HCT116 (cell line): ENCODE measurements at regions not wholly inside any gene's neighbourhood (a gene's known extent, or its start where the extent isn't known, plus 50 kb on each side); places are given as distances from the start of the nearest gene placed in this dataset.

Source experiments
- ATAC-seq: fragments of 200-7000 bp; cut with Tn5 transposase; 2 replicates; pipeline ENCODE4 v1.9.1; 2020; ENCODE audit warnings: mild to moderate bottlenecking, moderate library complexity
- BruUV-seq: library from RNA; stranded (reverse); fragments of 400-500 nt; replicated peaks from 2 replicates; lab custom pipeline; 2021; lab: Mats Ljungman, UMichigan
- CTCF ChIA-PET: fragments of 300-600 bp; sonication (Branson Sonifier 250); formaldehyde crosslinking; loops from one replicate; lab custom pipeline; 2021; ENCODE audit warnings: antibody characterized with exemption; lab: Charles Lee
- POLR2A ChIA-PET: fragments of 300-600, 350-600 bp; sonication (Branson Sonifier 250); formaldehyde crosslinking; loops from one replicate; lab custom pipeline; 2021; ENCODE audit warnings: antibody characterized with exemption; lab: Charles Lee
- RAD21 ChIA-PET, 2 experiments: fragments of 300-600 bp; sonication (Branson Sonifier 250); formaldehyde crosslinking; loops; one replicate each; lab custom pipeline; 2023; ENCODE audit warnings: low total read pairs in 2 of 2; ENCODE audit not compliant: uncharacterized antibody in 2 of 2, unreplicated experiment in 2 of 2, low non-redundant PET in 1 of 2; lab: Charles Lee
- DNase-seq: peaks from one replicate; pipeline ENCODE4 v3.0.0-alpha.2; 2010; ENCODE audit warnings: low read depth, low spot score
- H2AFZ ChIP-seq: fragments of 200-600 bp; shearing (Covaris generic), sonication (generic); 2 replicates; pipeline ENCODE4 v1.6.1; 2017; ENCODE audit warnings: low read depth, mixed run types, mixed read lengths, antibody characterized with exemption, low read length; ENCODE audit not compliant: poor library complexity, severe bottlenecking
- H3K27ac ChIP-seq: 2 replicates; pipeline ENCODE4 v1.5.1; 2012; ENCODE audit warnings: low read depth, low read length
- H3K27me3 ChIP-seq: fragments of 200-600 bp; sonication (generic); 2 replicates; pipeline ENCODE4 v1.6.1; 2016; ENCODE audit warnings: mixed run types, low read length, mixed read lengths; ENCODE audit not compliant: insufficient read depth
- H3K36me3 ChIP-seq, 2 experiments: fragments of 200-500 bp in 1 of 2; fragments of 200-600 bp in 1 of 2; sonication (Bioruptor generic) in 1 of 2; sonication (generic) in 1 of 2; 2 replicates each; pipeline versions ENCODE4 v1.5.1 to v1.6.1; 2014 to 2016; ENCODE audit warnings: low read length in 2 of 2, inconsistent platforms in 1 of 2, mixed read lengths in 1 of 2, mixed run types in 1 of 2; ENCODE audit not compliant: insufficient read depth in 2 of 2, control insufficient read depth in 1 of 2
- H3K4me1 ChIP-seq, 2 experiments: fragments of 200-600 bp in 1 of 2; sonication (generic) in 1 of 2; 2 replicates each; pipeline versions ENCODE4 v1.5.1 to v1.6.1; 2012 to 2017; ENCODE audit warnings: low read length in 2 of 2, inconsistent platforms in 1 of 2, mild to moderate bottlenecking in 1 of 2, mixed read lengths in 1 of 2, mixed run types in 1 of 2, moderate library complexity in 1 of 2; ENCODE audit not compliant: insufficient read depth in 2 of 2, control insufficient read depth in 1 of 2
- H3K4me2 ChIP-seq: fragments of 200-600 bp; sonication (generic); 2 replicates; pipeline ENCODE4 v1.6.1; 2017; ENCODE audit warnings: mixed run types, low read length, mixed read lengths
- H3K4me3 ChIP-seq, 2 experiments: fragments of 200-600 bp in 1 of 2; sonication (generic) in 1 of 2; replicated peaks in 1 of 2; 2 replicates each; pipeline ENCODE4 v1.5.1; 2011 to 2016; ENCODE audit warnings: low read length in 2 of 2, control low read depth in 1 of 2, low read depth in 1 of 2, mild to moderate bottlenecking in 1 of 2, mixed read lengths in 1 of 2, mixed run types in 1 of 2
- H3K79me2 ChIP-seq: fragments of 200-600 bp; sonication (generic); 2 replicates; pipeline ENCODE4 v1.6.1; 2017; ENCODE audit warnings: mild to moderate bottlenecking, mixed run types, low read length, moderate library complexity, mixed read lengths; ENCODE audit not compliant: insufficient read depth
- H3K9ac ChIP-seq: fragments of 200-600 bp; sonication (generic); 2 replicates; pipeline ENCODE4 v1.6.1; 2016; ENCODE audit warnings: low read length, mixed read lengths
- H3K9me2 ChIP-seq: fragments of 200-600 bp; sonication (generic), shearing (Covaris generic); 2 replicates; pipeline ENCODE4 v1.6.1; 2017; ENCODE audit warnings: mixed run types, mild to moderate bottlenecking, moderate library complexity; ENCODE audit not compliant: insufficient read depth
- H3K9me3 ChIP-seq, 2 experiments: fragments of 200-500 bp in 1 of 2; fragments of 200-600 bp in 1 of 2; sonication (Bioruptor generic) in 1 of 2; sonication (generic) in 1 of 2; 2 replicates each; pipeline ENCODE4 v1.6.1; 2014 to 2017; ENCODE audit warnings: low read length in 2 of 2, mixed read lengths in 2 of 2, inconsistent platforms in 1 of 2, low read depth in 1 of 2, mild to moderate bottlenecking in 1 of 2, mixed run types in 1 of 2, moderate library complexity in 1 of 2; ENCODE audit not compliant: control insufficient read depth in 1 of 2, insufficient read depth in 1 of 2
- H4K20me1 ChIP-seq: fragments of 200-600 bp; sonication (generic), shearing (Covaris generic); 2 replicates; pipeline ENCODE4 v1.6.1; 2017; ENCODE audit warnings: mixed run types, mild to moderate bottlenecking, moderate library complexity; ENCODE audit not compliant: insufficient read depth
- EGR1 ChIP-seq: IDR thresholded peaks from 2 replicates; pipeline ENCODE4 v1.6.1; 2012; ENCODE audit warnings: low read depth
- EZH2 ChIP-seq: fragments of 200-600 bp; sonication (generic); IDR thresholded peaks from 2 replicates; pipeline ENCODE4 v1.6.1; 2017; ENCODE audit warnings: antibody characterized with exemption, mixed run types
- EZH2phosphoT487 ChIP-seq: fragments of 200-600 bp; IDR thresholded peaks from 2 replicates; pipeline ENCODE4 v1.6.1; 2018; ENCODE audit warnings: antibody characterized with exemption, borderline replicate concordance
- FOSL1 ChIP-seq: IDR thresholded peaks from 2 replicates; pipeline ENCODE4 v1.6.1; 2012; ENCODE audit warnings: low read depth
- JUND ChIP-seq: IDR thresholded peaks from 2 replicates; pipeline ENCODE4 v1.6.1; 2012
- SIN3A ChIP-seq: IDR thresholded peaks from 2 replicates; pipeline ENCODE4 v1.6.1; 2012; ENCODE audit warnings: low read depth
- SP1 ChIP-seq: IDR thresholded peaks from 2 replicates; pipeline ENCODE4 v1.6.1; 2012; ENCODE audit warnings: low read depth
- SRF ChIP-seq: IDR thresholded peaks from 2 replicates; pipeline ENCODE4 v1.6.1; 2012; ENCODE audit warnings: low read depth
- YY1 ChIP-seq: IDR thresholded peaks from 2 replicates; pipeline ENCODE4 v1.6.1; 2011; ENCODE audit warnings: low read length, low read depth, moderate library complexity, mild to moderate bottlenecking; ENCODE audit not compliant: insufficient replicate concordance; ENCODE audit errors: extremely low read depth
- ZNF274 ChIP-seq: fragments of 200-500 bp; sonication (Bioruptor generic); IDR thresholded peaks from 2 replicates; pipeline ENCODE4 v1.6.1; 2014; ENCODE audit warnings: mild to moderate bottlenecking, low read depth, low read length, inconsistent platforms
- intact Hi-C: fragments of 100-400 bp; cut with micrococcal nuclease; formaldehyde crosslinking; loops from 2 replicates; pipeline ENCODE4 v1.10.0; 2022
- TF ChIP-seq, protein P1 (sequence below): IDR thresholded peaks from 2 replicates; pipeline ENCODE4 v1.6.1; 2012; ENCODE audit warnings: low read depth
- TF ChIP-seq, protein P2 (sequence below): IDR thresholded peaks from 2 replicates; pipeline ENCODE4 v1.6.1; 2011; ENCODE audit warnings: mild to moderate bottlenecking, low read length, moderate library complexity; ENCODE audit not compliant: insufficient replicate concordance; ENCODE audit errors: extremely low read depth
- TF ChIP-seq, protein P3 (sequence below): IDR thresholded peaks from 2 replicates; pipeline ENCODE4 v1.6.1; 2012
- TF ChIP-seq, protein P4 (sequence below): IDR thresholded peaks from 2 replicates; pipeline ENCODE4 v1.6.1; 2012

DNA sequence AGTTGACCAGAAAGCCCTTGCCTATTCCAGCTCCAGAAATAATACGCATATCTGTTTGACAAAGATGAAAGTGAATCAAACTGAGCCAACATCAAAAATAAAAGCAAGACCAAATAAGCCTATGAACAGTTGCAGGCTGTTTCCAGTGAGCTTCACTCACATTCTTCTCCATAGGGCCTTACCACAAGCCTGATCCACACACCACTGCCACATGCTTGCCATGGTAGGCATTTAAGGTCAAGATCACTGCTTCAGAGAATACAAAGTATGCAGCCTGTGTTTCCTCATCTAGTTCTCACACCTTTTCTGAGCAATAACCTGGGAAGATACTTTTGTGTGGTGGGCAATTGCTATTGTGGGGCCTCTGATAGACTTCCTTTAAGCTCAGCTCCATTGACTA lies 1060.2 kb downstream of the CDH11 start:
- no peaks in the 10 kb centered on the region for H3K79me2 ChIP-seq
- TF ChIP-seq, protein P1, sequence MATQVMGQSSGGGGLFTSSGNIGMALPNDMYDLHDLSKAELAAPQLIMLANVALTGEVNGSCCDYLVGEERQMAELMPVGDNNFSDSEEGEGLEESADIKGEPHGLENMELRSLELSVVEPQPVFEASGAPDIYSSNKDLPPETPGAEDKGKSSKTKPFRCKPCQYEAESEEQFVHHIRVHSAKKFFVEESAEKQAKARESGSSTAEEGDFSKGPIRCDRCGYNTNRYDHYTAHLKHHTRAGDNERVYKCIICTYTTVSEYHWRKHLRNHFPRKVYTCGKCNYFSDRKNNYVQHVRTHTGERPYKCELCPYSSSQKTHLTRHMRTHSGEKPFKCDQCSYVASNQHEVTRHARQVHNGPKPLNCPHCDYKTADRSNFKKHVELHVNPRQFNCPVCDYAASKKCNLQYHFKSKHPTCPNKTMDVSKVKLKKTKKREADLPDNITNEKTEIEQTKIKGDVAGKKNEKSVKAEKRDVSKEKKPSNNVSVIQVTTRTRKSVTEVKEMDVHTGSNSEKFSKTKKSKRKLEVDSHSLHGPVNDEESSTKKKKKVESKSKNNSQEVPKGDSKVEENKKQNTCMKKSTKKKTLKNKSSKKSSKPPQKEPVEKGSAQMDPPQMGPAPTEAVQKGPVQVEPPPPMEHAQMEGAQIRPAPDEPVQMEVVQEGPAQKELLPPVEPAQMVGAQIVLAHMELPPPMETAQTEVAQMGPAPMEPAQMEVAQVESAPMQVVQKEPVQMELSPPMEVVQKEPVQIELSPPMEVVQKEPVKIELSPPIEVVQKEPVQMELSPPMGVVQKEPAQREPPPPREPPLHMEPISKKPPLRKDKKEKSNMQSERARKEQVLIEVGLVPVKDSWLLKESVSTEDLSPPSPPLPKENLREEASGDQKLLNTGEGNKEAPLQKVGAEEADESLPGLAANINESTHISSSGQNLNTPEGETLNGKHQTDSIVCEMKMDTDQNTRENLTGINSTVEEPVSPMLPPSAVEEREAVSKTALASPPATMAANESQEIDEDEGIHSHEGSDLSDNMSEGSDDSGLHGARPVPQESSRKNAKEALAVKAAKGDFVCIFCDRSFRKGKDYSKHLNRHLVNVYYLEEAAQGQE: no peak
- no peak for TF ChIP-seq ZNF274
- no peak for TF ChIP-seq JUND
- TF ChIP-seq, protein P2, sequence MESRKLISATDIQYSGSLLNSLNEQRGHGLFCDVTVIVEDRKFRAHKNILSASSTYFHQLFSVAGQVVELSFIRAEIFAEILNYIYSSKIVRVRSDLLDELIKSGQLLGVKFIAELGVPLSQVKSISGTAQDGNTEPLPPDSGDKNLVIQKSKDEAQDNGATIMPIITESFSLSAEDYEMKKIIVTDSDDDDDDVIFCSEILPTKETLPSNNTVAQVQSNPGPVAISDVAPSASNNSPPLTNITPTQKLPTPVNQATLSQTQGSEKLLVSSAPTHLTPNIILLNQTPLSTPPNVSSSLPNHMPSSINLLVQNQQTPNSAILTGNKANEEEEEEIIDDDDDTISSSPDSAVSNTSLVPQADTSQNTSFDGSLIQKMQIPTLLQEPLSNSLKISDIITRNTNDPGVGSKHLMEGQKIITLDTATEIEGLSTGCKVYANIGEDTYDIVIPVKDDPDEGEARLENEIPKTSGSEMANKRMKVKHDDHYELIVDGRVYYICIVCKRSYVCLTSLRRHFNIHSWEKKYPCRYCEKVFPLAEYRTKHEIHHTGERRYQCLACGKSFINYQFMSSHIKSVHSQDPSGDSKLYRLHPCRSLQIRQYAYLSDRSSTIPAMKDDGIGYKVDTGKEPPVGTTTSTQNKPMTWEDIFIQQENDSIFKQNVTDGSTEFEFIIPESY: no peak
- TF ChIP-seq, protein P3, sequence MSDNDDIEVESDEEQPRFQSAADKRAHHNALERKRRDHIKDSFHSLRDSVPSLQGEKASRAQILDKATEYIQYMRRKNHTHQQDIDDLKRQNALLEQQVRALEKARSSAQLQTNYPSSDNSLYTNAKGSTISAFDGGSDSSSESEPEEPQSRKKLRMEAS: no peak
- no peak for TF ChIP-seq SIN3A
- no peak for TF ChIP-seq FOSL1
- no peak for TF ChIP-seq EZH2phosphoT487
- no peak for TF ChIP-seq YY1
- no peak for TF ChIP-seq EGR1
- TF ChIP-seq, protein P4, sequence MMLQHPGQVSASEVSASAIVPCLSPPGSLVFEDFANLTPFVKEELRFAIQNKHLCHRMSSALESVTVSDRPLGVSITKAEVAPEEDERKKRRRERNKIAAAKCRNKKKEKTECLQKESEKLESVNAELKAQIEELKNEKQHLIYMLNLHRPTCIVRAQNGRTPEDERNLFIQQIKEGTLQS: no peak
- no peak for TF ChIP-seq SP1
- no peak for TF ChIP-seq SRF
- no peak for TF ChIP-seq EZH2
- H4K20me1 ChIP-seq: no peaks in the 10 kb centered on the region
- no peak overlapping the region for H3K4me2 ChIP-seq
- ChIA-PET RAD21 (no interaction called here), POLR2A (no interaction called here), CTCF (no interaction called here)
- H3K4me1 ChIP-seq: no peaks in the 10 kb centered on the region
- DNase-seq (no peak), ATAC-seq (no peak)
- no peak overlapping the region for H2AFZ ChIP-seq
- H3K9me3 ChIP-seq: peaks cover 3 to 25% of the 10 kb centered on the region in 2 experiments; a peak in 2 of 4 replicates
- intact Hi-C loops: no loop called here
- no peaks in the 10 kb centered on the region for H3K9me2 ChIP-seq
- BruUV-seq: no TSS peak
- no peaks in the 10 kb centered on the region for H3K36me3 ChIP-seq
- no peaks in the 10 kb centered on the region for H3K27me3 ChIP-seq
- no peak overlapping the region for H3K9ac ChIP-seq
- H3K27ac ChIP-seq: no peak overlapping the region
- no peak overlapping the region for H3K4me3 ChIP-seq
